ENCODE measurements at regions not wholly inside any gene's neighbourhood (a gene's known extent, or its start where the extent isn't known, plus 50 kb on each side); places are given as distances from the start of the nearest gene placed in this dataset.

DNA sequence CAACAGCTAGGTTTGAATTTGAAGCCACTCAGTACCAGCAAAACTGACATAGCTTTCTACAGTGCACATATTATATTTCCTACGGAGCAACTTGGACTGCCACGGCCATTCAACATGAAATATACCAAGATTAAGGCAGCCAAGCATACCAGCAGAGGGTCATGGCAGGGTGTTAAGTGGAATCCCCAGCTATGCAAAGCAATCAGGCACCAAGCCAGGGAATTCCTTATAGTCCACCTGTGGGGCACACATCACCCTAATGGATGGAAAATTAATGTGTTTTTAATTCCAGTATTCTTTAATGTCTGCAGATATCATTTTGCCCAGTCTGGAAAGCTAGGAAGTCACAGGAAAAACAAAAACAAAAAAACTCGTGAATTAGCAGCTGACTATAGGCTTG, 1190.3 kb downstream of the EFNB2 start:
- TF ChIP-seq, protein P1, sequence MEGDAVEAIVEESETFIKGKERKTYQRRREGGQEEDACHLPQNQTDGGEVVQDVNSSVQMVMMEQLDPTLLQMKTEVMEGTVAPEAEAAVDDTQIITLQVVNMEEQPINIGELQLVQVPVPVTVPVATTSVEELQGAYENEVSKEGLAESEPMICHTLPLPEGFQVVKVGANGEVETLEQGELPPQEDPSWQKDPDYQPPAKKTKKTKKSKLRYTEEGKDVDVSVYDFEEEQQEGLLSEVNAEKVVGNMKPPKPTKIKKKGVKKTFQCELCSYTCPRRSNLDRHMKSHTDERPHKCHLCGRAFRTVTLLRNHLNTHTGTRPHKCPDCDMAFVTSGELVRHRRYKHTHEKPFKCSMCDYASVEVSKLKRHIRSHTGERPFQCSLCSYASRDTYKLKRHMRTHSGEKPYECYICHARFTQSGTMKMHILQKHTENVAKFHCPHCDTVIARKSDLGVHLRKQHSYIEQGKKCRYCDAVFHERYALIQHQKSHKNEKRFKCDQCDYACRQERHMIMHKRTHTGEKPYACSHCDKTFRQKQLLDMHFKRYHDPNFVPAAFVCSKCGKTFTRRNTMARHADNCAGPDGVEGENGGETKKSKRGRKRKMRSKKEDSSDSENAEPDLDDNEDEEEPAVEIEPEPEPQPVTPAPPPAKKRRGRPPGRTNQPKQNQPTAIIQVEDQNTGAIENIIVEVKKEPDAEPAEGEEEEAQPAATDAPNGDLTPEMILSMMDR (IDR thresholded peaks at IDR 0.05) = no peak
- no peak for TF ChIP-seq POLR2A (IDR thresholded peaks at IDR 0.05)
